ENCODE measurements at regions not wholly inside any gene's neighbourhood (a gene's known extent, or its start where the extent isn't known, plus 50 kb on each side); places are given as distances from the start of the nearest gene placed in this dataset.

- in situ Hi-C loops (cut with HindIII; ENCODE audit: low sequenced_read_pairs) = no loop called here
- no peak for TF ChIP-seq CTCF (IDR thresholded peaks at IDR 0.05; ENCODE audit: low read depth, low read length)
- H3K4me3 ChIP-seq (ENCODE audit: low read depth, low read length) = no peak overlapping the region
- DNase-seq (ENCODE audit: low read depth, low spot score) = peak; percentile 89
Observed at GRCh38 chr4:184267673-184268583, 50.3 kb upstream of the ENPP6 start.
